ENCODE measurements at regions not wholly inside any gene's neighbourhood (a gene's known extent, or its start where the extent isn't known, plus 50 kb on each side); places are given as distances from the start of the nearest gene placed in this dataset.

DNA sequence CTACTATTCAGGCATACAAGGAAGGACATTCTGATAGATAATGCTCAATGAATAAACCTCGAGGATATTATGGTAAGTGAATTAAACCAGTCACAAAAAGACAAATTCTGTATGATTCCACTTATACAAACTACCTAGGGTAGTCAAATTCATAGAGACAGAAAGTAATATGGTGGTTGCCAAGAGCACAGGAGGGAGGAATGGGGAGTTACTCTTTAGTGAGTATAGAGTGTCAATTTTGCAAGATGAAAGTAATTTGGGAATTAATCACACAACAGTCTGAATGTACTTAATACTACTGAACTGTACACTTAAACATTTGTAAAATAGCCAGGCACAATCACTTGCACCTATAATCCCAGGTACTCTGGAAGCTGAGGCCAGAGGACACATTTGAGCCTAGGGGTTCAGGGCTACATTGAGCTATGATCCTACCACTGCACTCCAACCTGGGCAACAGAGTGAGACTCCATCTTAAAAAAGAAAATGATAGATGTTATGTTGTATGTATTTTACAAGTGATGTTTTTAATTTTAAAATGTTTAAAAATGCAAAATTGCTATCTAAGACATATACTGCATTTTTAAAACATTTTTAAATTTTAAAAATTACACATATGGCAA is 91.0 kb downstream of the NPAP1 start:
- Histone ChIP-seq H2BK12ac (ENCODE audit: low read length) (no peak overlapping the region), H3K36me3 (ENCODE audit: control insufficient read depth in 1 of 2, insufficient read depth in 2 of 2, low read length in 2 of 2) (no peaks in the 10 kb centered on the region), H4K91ac (ENCODE audit: low read depth, low read length) (no peak overlapping the region), H3K9me3 (ENCODE audit: insufficient read depth, low read depth, low read length) (no peaks in the 10 kb centered on the region), H3K4ac (ENCODE audit: low read depth, low read length) (no peak overlapping the region), H3K18ac (ENCODE audit: low read length) (no peak overlapping the region), H3K4me2 (ENCODE audit: low read length) (no peak overlapping the region), H3K79me1 (ENCODE audit: low read length) (no peaks in the 10 kb centered on the region), H2AK5ac (ENCODE audit: low read length) (no peak overlapping the region), H3K79me2 (ENCODE audit: control insufficient read depth, insufficient read depth, low read length, poor library complexity) (no peaks in the 10 kb centered on the region), H3K4me3 (ENCODE audit: low read depth, low read length) (no peak overlapping the region), H2BK5ac (ENCODE audit: low read depth, low read length, poor library complexity) (no peak overlapping the region), H3K4me1 (ENCODE audit: control insufficient read depth in 1 of 2, insufficient read depth in 2 of 2, low read length in 2 of 2) (no peaks in the 10 kb centered on the region), H3K9ac (ENCODE audit: low read length) (no peak overlapping the region), H3K27me3 (ENCODE audit: insufficient read depth, low read length) (no peaks in the 10 kb centered on the region), H4K8ac (ENCODE audit: low read depth, low read length) (no peak overlapping the region), H2BK120ac (ENCODE audit: insufficient read depth, low read length, poor library complexity) (no peak overlapping the region), H3K27ac (ENCODE audit: low read depth, low read length) (no peak overlapping the region), H2AFZ (ENCODE audit: insufficient read depth, low read length, poor library complexity) (no peak overlapping the region), H3K23ac (ENCODE audit: low read length) (no peak overlapping the region), H4K12ac (ENCODE audit: low read depth, low read length) (no peak overlapping the region), H3K14ac (ENCODE audit: low read length) (no peak overlapping the region)
- DNase-seq, result no peak
- WGBS (ENCODE audit: extremely low coverage, insufficient coverage, insufficient read length), result no CpG with 5 or more reads among the region's 1 CpG

DNA sequence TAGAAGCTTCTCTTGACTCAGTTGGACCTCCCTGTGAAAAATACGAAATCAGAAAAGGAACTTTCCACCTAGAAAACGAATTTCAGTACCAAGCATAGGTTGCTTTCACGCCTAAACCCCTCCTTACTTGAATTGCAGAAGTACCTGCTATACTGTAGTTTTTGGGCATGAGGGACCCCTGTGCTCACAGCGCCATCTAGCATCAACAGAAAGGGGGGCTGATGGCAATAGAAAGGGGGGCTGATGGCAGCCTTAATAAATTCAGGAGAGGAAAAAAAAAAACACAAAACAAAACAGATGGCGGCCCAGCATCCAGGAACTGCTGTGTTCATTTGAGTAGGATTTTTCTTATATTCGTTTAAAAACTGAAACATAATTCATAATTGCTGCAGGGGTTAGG is 96.7 kb downstream of the NPAP1 start:
- peak overlapping the region; percentile 42 for H3K4me2 ChIP-seq (ENCODE audit: low read length)
- H2BK12ac ChIP-seq (ENCODE audit: low read length), result no peak overlapping the region
- peak overlapping the region; percentile 62 for H4K8ac ChIP-seq (ENCODE audit: low read depth, low read length)
- H3K4me1 ChIP-seq (ENCODE audit: control insufficient read depth in 1 of 2, insufficient read depth in 2 of 2, low read length in 2 of 2), result no peaks in the 10 kb centered on the region
- no peak overlapping the region for H3K18ac ChIP-seq (ENCODE audit: low read length)
- no peaks in the 10 kb centered on the region for H3K27me3 ChIP-seq (ENCODE audit: insufficient read depth, low read length)
- H3K79me2 ChIP-seq (ENCODE audit: control insufficient read depth, insufficient read depth, low read length, poor library complexity), result no peaks in the 10 kb centered on the region
- no peak overlapping the region for H4K12ac ChIP-seq (ENCODE audit: low read depth, low read length)
- no peak overlapping the region for H2BK120ac ChIP-seq (ENCODE audit: insufficient read depth, low read length, poor library complexity)
- H3K9ac ChIP-seq (ENCODE audit: low read length), result no peak overlapping the region
- WGBS (ENCODE audit: extremely low coverage, insufficient coverage, insufficient read length), result no CpG with 5 or more reads among the region's 6 CpGs
- no peak overlapping the region for H3K27ac ChIP-seq (ENCODE audit: low read depth, low read length)
- no peak overlapping the region for H3K4me3 ChIP-seq (ENCODE audit: low read depth, low read length)
- H2BK5ac ChIP-seq (ENCODE audit: low read depth, low read length, poor library complexity), result no peak overlapping the region
- no peak overlapping the region for H2AFZ ChIP-seq (ENCODE audit: insufficient read depth, low read length, poor library complexity)
- H3K4ac ChIP-seq (ENCODE audit: low read depth, low read length), result no peak overlapping the region
- no peak overlapping the region for H4K91ac ChIP-seq (ENCODE audit: low read depth, low read length)
- H3K36me3 ChIP-seq (ENCODE audit: control insufficient read depth in 1 of 2, insufficient read depth in 2 of 2, low read length in 2 of 2), result no peaks in the 10 kb centered on the region
- no peak overlapping the region for H2AK5ac ChIP-seq (ENCODE audit: low read length)
- no peak overlapping the region for H3K23ac ChIP-seq (ENCODE audit: low read length)
- H3K79me1 ChIP-seq (ENCODE audit: low read length), result no peaks in the 10 kb centered on the region
- H3K9me3 ChIP-seq (ENCODE audit: insufficient read depth, low read depth, low read length), result no peaks in the 10 kb centered on the region
- H3K14ac ChIP-seq (ENCODE audit: low read length), result no peak overlapping the region
- DNase-seq, result no peak

DNA sequence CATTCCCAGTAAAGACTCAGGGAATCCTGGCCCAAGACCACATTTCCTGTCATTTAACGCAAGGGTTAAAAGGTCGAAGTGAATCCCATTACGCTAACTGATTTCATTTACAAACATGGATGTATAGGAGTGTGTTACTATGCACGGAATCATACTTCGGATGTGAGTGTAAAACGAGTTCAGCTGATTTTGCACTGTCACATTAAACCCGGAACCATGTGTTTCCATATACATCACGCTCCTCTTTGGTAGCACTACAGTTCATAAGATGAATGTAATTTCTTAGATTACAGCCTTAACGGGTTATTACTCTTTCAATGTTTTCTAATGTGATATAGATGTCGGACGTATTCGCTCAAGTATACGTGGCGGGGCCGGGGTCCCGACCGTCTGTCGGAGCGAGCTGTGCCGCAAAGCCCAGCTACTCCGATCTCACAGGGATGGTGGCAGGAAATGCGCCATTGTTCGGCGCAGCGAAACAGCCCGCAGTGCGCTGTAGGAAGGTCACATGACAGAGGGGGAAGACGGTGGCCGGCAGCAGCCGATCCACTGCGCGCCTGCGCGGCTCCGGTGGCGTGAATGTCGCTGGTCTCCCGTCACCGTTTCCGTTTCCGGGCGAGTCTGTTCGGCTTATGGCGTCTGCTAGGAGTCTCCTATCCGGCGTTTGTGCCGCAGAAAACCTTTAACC is 97.3 kb downstream of the NPAP1 start:
- no peak overlapping the region for H2BK12ac ChIP-seq (ENCODE audit: low read length)
- no peaks in the 10 kb centered on the region for H3K9me3 ChIP-seq (ENCODE audit: insufficient read depth, low read depth, low read length)
- H3K23ac ChIP-seq (ENCODE audit: low read length), result no peak overlapping the region
- no peak overlapping the region for H3K4ac ChIP-seq (ENCODE audit: low read depth, low read length)
- no peak overlapping the region for H3K27ac ChIP-seq (ENCODE audit: low read depth, low read length)
- peak overlapping the region; percentile 11 for H2AFZ ChIP-seq (ENCODE audit: insufficient read depth, low read length, poor library complexity)
- no peaks in the 10 kb centered on the region for H3K79me2 ChIP-seq (ENCODE audit: control insufficient read depth, insufficient read depth, low read length, poor library complexity)
- H2BK120ac ChIP-seq (ENCODE audit: insufficient read depth, low read length, poor library complexity), result no peak overlapping the region
- H3K4me3 ChIP-seq (ENCODE audit: low read depth, low read length), result peak overlapping the region; percentile 37
- no peak overlapping the region for H3K14ac ChIP-seq (ENCODE audit: low read length)
- no peak overlapping the region for H2BK5ac ChIP-seq (ENCODE audit: low read depth, low read length, poor library complexity)
- H4K8ac ChIP-seq (ENCODE audit: low read depth, low read length), result peak overlapping the region; percentile 41
- no peaks in the 10 kb centered on the region for H3K27me3 ChIP-seq (ENCODE audit: insufficient read depth, low read length)
- H3K18ac ChIP-seq (ENCODE audit: low read length), result no peak overlapping the region
- no peaks in the 10 kb centered on the region for H3K79me1 ChIP-seq (ENCODE audit: low read length)
- H2AK5ac ChIP-seq (ENCODE audit: low read length), result no peak overlapping the region
- H3K9ac ChIP-seq (ENCODE audit: low read length), result no peak overlapping the region
- H3K4me1 ChIP-seq (ENCODE audit: control insufficient read depth in 1 of 2, insufficient read depth in 2 of 2, low read length in 2 of 2), result no peaks in the 10 kb centered on the region
- peak; percentile 34 to 75 for DNase-seq
- H4K12ac ChIP-seq (ENCODE audit: low read depth, low read length), result no peak overlapping the region
- no peak overlapping the region for H4K91ac ChIP-seq (ENCODE audit: low read depth, low read length)
- peak overlapping the region; percentile 42 for H3K4me2 ChIP-seq (ENCODE audit: low read length)
- WGBS (ENCODE audit: extremely low coverage, insufficient coverage, insufficient read length), result no CpG with 5 or more reads among the region's 47 CpGs
- H3K36me3 ChIP-seq (ENCODE audit: control insufficient read depth in 1 of 2, insufficient read depth in 2 of 2, low read length in 2 of 2), result no peaks in the 10 kb centered on the region

DNA sequence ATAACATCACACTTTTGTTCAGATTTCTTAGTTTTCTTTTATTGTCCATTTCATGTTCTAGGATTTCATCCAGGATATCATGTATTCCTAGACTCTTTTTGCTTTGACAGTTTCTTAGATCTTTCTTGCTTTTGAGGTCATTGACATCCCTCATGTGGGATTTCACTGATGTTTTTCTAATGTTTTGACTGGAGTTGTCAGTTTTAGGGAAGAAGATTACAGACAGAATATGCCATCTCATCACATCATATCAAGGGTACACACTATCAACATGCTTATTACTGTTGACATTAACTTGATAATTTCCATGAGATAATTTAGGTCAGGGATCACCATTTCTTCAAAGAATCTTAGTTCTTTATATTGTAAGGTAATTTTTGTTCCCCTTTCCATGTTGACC is 101.7 kb downstream of the NPAP1 start:
- H3K18ac ChIP-seq (ENCODE audit: low read length), result no peak overlapping the region
- H3K4me1 ChIP-seq (ENCODE audit: control insufficient read depth in 1 of 2, insufficient read depth in 2 of 2, low read length in 2 of 2), result no peaks in the 10 kb centered on the region
- H4K12ac ChIP-seq (ENCODE audit: low read depth, low read length), result no peak overlapping the region
- no peak overlapping the region for H2AK5ac ChIP-seq (ENCODE audit: low read length)
- H3K36me3 ChIP-seq (ENCODE audit: control insufficient read depth in 1 of 2, insufficient read depth in 2 of 2, low read length in 2 of 2), result no peaks in the 10 kb centered on the region
- no peak overlapping the region for H4K8ac ChIP-seq (ENCODE audit: low read depth, low read length)
- H3K14ac ChIP-seq (ENCODE audit: low read length), result no peak overlapping the region
- H2AFZ ChIP-seq (ENCODE audit: insufficient read depth, low read length, poor library complexity), result no peak overlapping the region
- H3K79me2 ChIP-seq (ENCODE audit: control insufficient read depth, insufficient read depth, low read length, poor library complexity), result no peaks in the 10 kb centered on the region
- no peaks in the 10 kb centered on the region for H3K9me3 ChIP-seq (ENCODE audit: insufficient read depth, low read depth, low read length)
- H2BK5ac ChIP-seq (ENCODE audit: low read depth, low read length, poor library complexity), result no peak overlapping the region
- H3K4ac ChIP-seq (ENCODE audit: low read depth, low read length), result no peak overlapping the region
- H2BK12ac ChIP-seq (ENCODE audit: low read length), result no peak overlapping the region
- H3K27ac ChIP-seq (ENCODE audit: low read depth, low read length), result no peak overlapping the region
- H3K4me2 ChIP-seq (ENCODE audit: low read length), result no peak overlapping the region
- DNase-seq, result no peak
- no peak overlapping the region for H4K91ac ChIP-seq (ENCODE audit: low read depth, low read length)
- H3K79me1 ChIP-seq (ENCODE audit: low read length), result no peaks in the 10 kb centered on the region
- no peak overlapping the region for H2BK120ac ChIP-seq (ENCODE audit: insufficient read depth, low read length, poor library complexity)
- no peak overlapping the region for H3K23ac ChIP-seq (ENCODE audit: low read length)
- no peaks in the 10 kb centered on the region for H3K27me3 ChIP-seq (ENCODE audit: insufficient read depth, low read length)
- H3K4me3 ChIP-seq (ENCODE audit: low read depth, low read length), result no peak overlapping the region
- H3K9ac ChIP-seq (ENCODE audit: low read length), result no peak overlapping the region

Measured in trophoblast cell (in vitro differentiated cells and primary cell).